ENCODE measurements at regions not wholly inside any gene's neighbourhood (a gene's known extent, or its start where the extent isn't known, plus 50 kb on each side); places are given as distances from the start of the nearest gene placed in this dataset.

- DNase-seq = no peak
These were observed 53.0 kb upstream of the CA12 start for GRCh38 chr15:63434576-63435186.

GRCh38 chr15:63435204-63435820, 53.7 kb upstream of the CA12 start:
- no peak for DNase-seq

- DNase-seq = no peak
These were observed 54.7 kb upstream of the CA12 start for GRCh38 chr15:63436341-63436740.

- DNase-seq = peak; percentile 69 to 79
These were observed 55.3 kb upstream of the CA12 start for GRCh38 chr15:63436872-63437375.

GRCh38 chr15:63439536-63440264, 58.1 kb upstream of the CA12 start:
- no peak for DNase-seq

- DNase-seq = no peak
These were observed 58.6 kb upstream of the CA12 start for GRCh38 chr15:63440265-63440648.

- DNase-seq = no peak
These were observed 59.1 kb upstream of the CA12 start for GRCh38 chr15:63440756-63441155.

- DNase-seq = no peak
These were observed 59.6 kb upstream of the CA12 start for GRCh38 chr15:63441266-63441665.

- no peak for DNase-seq
These were observed 60.4 kb upstream of the CA12 start for GRCh38 chr15:63442080-63442479.

GRCh38 chr15:63444611-63445010, 59.8 kb upstream of the USP3 start:
- DNase-seq = no peak

- DNase-seq = peak; percentile 57 to 63
These were observed 58.1 kb upstream of the USP3 start for GRCh38 chr15:63446255-63446654.

- no peak for DNase-seq
These were observed 57.2 kb upstream of the USP3 start for GRCh38 chr15:63447017-63447676.

GRCh38 chr15:63448266-63448665, 56.1 kb upstream of the USP3 start:
- no peak for DNase-seq

- peak in 1 of 2 donors; percentile 58 for DNase-seq
These were observed 55.4 kb upstream of the USP3 start for GRCh38 chr15:63448872-63449555.

GRCh38 chr15:63449731-63450130, 54.7 kb upstream of the USP3 start:
- no peak for DNase-seq

GRCh38 chr15:63450884-63451225, 53.5 kb upstream of the USP3 start:
- no peak for DNase-seq

GRCh38 chr15:63451671-63452315, 52.6 kb upstream of the USP3 start:
- no peak for DNase-seq

- no peak for DNase-seq
These were observed 51.7 kb upstream of the USP3 start for GRCh38 chr15:63452552-63453136.

GRCh38 chr15:63453186-63453905, 51.0 kb upstream of the USP3 start:
- DNase-seq = no peak

GRCh38 chr15:63454503-63455211, 49.7 kb upstream of the USP3 start:
- no peak for DNase-seq
